Peyer's patch (tissue), 4 donors: ENCODE measurements at regions not wholly inside any gene's neighbourhood (a gene's known extent, or its start where the extent isn't known, plus 50 kb on each side); places are given as distances from the start of the nearest gene placed in this dataset.

ENCODE experiments used
- POLR2A ChIP-seq, 2 donors: fragments of 450-650 bp; IDR thresholded peaks; one replicate each; pipeline ENCODE4 v1.5.1; 2017; ENCODE audit warnings: antibody characterized with exemption in 2 of 2, mild to moderate bottlenecking in 2 of 2, moderate library complexity in 2 of 2
- TF ChIP-seq, protein P1 (sequence below), 6 experiments: fragments of 450-650 bp in 4 of 6; fragments of 200-600 bp in 2 of 6; sonication (generic) in 1 of 6; IDR thresholded peaks; one replicate each; pipeline ENCODE4 v1.5.1; 2017 to 2019; ENCODE audit warnings: antibody characterized with exemption in 6 of 6, mild to moderate bottlenecking in 3 of 6, moderate library complexity in 1 of 6

DNA sequence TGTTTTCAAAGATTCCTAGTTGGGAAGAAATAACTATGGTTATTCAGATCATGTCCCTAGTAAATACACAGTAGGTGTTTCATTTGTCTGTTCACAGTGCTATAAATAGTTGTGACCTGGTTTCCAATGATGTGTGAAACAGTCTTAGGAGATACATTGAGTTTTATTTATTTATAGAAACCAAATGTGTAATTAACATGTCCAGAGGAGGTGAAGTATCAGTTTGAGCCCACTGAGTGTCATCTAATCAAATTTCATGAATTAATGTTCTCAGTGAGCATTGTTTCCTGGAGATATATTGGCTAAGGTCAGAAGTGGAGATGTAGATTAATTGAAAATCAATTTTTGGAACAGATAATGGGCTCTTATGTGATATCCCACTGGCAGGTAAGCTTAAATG lies 996.3 kb downstream of the FSTL5 start:
- TF ChIP-seq, protein P1, sequence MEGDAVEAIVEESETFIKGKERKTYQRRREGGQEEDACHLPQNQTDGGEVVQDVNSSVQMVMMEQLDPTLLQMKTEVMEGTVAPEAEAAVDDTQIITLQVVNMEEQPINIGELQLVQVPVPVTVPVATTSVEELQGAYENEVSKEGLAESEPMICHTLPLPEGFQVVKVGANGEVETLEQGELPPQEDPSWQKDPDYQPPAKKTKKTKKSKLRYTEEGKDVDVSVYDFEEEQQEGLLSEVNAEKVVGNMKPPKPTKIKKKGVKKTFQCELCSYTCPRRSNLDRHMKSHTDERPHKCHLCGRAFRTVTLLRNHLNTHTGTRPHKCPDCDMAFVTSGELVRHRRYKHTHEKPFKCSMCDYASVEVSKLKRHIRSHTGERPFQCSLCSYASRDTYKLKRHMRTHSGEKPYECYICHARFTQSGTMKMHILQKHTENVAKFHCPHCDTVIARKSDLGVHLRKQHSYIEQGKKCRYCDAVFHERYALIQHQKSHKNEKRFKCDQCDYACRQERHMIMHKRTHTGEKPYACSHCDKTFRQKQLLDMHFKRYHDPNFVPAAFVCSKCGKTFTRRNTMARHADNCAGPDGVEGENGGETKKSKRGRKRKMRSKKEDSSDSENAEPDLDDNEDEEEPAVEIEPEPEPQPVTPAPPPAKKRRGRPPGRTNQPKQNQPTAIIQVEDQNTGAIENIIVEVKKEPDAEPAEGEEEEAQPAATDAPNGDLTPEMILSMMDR (IDR thresholded peaks at IDR 0.05), result no peak
- TF ChIP-seq POLR2A (IDR thresholded peaks at IDR 0.05), result no peak
